GM10266 (cell line): ENCODE measurements at regions not wholly inside any gene's neighbourhood (a gene's known extent, or its start where the extent isn't known, plus 50 kb on each side); places are given as distances from the start of the nearest gene placed in this dataset.
"Not testable (repeated sequence)": the region's sequence is repeated elsewhere in the genome, so short reads cannot be mapped to it uniquely, and the experiment has no call there.

Experiments
- DNase-seq: peaks from one replicate; pipeline ENCODE4 v3.0.0; 2012; ENCODE audit errors: extremely low spot score
- TF ChIP-seq, protein P1 (sequence below): IDR thresholded peaks from 2 replicates; pipeline ENCODE4 v1.5.1; 2012; ENCODE audit warnings: mild to moderate bottlenecking, low read depth; ENCODE audit not compliant: control insufficient read depth, insufficient read depth; ENCODE audit errors: missing control alignments

- TF ChIP-seq, protein P1, sequence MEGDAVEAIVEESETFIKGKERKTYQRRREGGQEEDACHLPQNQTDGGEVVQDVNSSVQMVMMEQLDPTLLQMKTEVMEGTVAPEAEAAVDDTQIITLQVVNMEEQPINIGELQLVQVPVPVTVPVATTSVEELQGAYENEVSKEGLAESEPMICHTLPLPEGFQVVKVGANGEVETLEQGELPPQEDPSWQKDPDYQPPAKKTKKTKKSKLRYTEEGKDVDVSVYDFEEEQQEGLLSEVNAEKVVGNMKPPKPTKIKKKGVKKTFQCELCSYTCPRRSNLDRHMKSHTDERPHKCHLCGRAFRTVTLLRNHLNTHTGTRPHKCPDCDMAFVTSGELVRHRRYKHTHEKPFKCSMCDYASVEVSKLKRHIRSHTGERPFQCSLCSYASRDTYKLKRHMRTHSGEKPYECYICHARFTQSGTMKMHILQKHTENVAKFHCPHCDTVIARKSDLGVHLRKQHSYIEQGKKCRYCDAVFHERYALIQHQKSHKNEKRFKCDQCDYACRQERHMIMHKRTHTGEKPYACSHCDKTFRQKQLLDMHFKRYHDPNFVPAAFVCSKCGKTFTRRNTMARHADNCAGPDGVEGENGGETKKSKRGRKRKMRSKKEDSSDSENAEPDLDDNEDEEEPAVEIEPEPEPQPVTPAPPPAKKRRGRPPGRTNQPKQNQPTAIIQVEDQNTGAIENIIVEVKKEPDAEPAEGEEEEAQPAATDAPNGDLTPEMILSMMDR: no peak
- DNase-seq: no peak
These were observed 127.8 kb upstream of the METTL14 start for GRCh38 chr4:118557298-118557851.

- not testable (repeated sequence) for DNase-seq
These were observed 127.0 kb upstream of the METTL14 start for GRCh38 chr4:118558188-118558587.

GRCh38 chr4:118561559-118561958 lies 123.6 kb upstream of the METTL14 start:
- not testable (repeated sequence) for DNase-seq

DNA sequence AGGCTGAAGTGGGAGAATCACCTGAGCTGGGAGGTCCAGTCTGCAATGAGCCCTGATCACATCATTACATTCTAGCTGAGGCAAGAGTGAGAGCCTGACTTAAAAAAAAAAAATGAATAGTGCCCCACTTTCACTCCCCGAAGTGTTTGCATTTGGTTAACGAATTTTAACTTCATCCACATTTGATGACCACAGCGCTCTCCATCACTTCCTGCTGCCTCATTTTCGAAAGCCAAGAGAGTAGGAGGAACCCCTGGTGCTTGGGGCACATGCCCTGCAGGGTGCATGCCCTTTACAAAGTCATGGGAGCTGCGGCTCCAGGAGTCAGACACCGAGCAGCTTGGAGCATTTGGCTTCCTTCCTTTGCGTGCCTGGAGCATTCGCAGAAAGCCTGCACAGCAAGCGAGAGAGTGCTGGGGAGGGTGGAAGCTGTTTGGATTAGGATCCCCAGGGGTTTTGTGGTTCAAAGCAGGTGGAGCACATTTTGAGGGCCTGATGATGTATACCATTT lies 119.1 kb upstream of the METTL14 start:
- not testable (repeated sequence) for DNase-seq

DNA sequence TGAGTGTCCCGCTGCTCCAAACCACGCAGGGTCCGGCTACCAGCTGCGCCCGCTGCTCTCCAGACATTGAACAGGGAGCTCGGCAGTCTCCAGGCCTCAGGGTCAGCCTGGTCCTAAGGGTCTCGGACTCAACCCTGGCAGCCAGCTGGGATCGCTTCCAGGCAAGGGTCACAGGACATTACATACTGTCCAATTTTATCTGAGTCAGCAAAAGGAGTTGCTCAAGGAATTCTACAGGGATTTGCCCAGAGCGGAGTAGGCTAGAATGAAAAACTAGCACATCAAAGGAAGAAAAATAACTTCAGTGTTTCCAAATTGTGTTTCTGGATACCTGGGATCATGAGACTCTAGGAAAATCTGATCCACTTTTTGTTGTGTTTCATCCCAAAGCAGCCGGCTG lies 112.2 kb upstream of the METTL14 start:
- DNase-seq: not testable (repeated sequence)

- DNase-seq: not testable (repeated sequence)
These were observed 110.8 kb upstream of the METTL14 start for GRCh38 chr4:118574251-118574913.

DNA sequence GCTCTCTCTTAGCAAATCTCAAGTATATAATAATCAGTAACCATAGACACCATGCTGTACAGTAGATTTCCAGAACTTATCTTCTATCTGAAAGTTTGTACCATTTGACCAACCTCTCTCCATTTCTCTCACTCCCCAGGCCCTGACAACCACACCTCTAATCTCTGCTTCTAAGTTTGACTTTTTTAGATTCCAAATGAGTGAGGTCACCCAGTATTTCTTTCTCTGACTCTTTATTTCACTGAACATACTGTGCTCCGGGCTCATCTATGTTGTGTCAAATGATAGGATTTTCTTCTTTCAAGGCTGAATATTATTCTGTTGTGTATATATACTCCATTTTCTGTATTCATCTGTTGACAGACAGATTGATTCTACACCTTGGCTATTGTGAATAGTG lies 110.1 kb upstream of the METTL14 start:
- not testable (repeated sequence) for DNase-seq

GRCh38 chr4:118575726-118576125 lies 109.5 kb upstream of the METTL14 start:
- DNase-seq: not testable (repeated sequence)

DNA sequence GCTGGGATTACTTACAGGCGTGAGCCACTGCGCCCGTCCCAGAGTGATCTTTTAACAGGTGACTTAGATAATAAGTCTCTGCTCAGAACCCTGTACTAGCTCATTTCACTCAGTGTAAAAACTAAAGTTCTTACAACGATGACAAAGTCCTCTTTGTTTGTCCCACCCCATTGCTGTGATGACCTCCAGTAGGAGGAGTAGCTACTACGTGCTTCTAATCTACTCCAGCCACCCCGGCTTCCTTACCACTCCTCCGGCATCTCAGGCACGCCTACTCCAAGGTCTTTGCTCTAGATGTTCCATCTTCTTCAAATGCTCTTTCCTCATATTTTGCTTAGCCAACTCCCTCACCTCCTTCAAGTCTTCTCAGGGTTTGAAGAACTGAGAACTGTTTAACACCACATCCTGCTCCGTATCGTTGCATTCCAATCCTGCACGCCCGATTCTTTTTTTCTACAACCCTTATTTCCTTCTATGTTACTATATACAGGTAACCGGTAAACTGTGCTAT lies 108.4 kb upstream of the METTL14 start:
- DNase-seq: not testable (repeated sequence)

DNA sequence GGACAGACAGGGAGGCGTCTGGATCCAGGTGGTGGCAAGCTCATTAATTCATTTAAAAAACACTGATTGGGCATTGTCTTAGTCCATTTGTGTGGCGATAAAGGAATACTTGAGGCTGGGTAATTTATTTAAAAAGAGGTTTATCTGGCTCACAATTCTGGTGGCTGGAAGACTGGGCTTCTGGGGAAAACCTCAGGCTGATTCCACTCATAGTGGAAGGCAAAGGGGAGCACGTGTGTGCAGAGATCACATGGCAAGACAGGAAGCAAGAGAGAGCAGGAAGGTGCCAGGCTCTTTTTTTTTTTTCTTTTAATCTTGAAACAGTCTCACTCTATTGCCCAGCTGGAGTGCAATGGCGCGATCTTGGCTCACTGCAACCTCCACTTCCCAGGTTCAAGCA lies 100.2 kb upstream of the METTL14 start:
- DNase-seq: no peak
- TF ChIP-seq, protein P1: no peak

DNA sequence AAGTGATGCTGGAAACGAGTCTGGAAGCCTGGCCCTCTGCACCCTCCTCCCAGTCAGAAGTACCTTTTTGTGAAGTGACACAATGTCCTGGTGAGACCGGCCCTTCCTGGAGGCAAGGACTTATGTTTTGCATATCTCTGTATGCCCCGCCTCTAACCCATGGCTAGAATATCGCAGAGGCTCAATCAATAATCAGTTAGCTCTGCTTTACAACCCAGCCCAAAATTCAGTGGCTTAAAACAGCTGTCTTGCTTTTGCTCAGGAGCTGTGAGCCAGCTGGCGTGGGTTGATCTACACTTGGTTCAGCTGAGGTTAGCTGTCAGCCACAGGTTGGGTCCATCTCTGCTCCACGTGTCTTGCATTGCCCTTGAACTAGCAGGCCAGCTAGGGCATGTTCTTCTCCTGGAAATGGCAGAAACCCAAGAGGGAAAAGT lies 98.8 kb upstream of the METTL14 start:
- DNase-seq: no peak
- TF ChIP-seq, protein P1: no peak
